HEK293 (cell line): ENCODE measurements at regions not wholly inside any gene's neighbourhood (a gene's known extent, or its start where the extent isn't known, plus 50 kb on each side); places are given as distances from the start of the nearest gene placed in this dataset.

Experiments
- IKZF3 ChIP-seq: fragments of 450-650 bp; IDR thresholded peaks from 2 replicates; pipeline ENCODE4 v1.5.0; 2018; ENCODE audit warnings: missing biosample characterization, mild to moderate bottlenecking, missing genetic modification characterization, moderate library complexity
- KLF1 ChIP-seq: fragments of 450-650 bp; formaldehyde crosslinking; IDR thresholded peaks from 2 replicates; pipeline ENCODE4 v1.5.1; 2016; ENCODE audit warnings: missing biosample characterization, missing genetic modification characterization
- TCF7L2 ChIP-seq: IDR thresholded peaks from 2 replicates; pipeline ENCODE4 v1.6.1; 2011; ENCODE audit warnings: low read depth, mild to moderate bottlenecking, inconsistent platforms, low read length, moderate library complexity, borderline replicate concordance
- YY1 ChIP-seq: fragments of 450-650 bp; formaldehyde crosslinking; IDR thresholded peaks from 2 replicates; pipeline ENCODE4 v1.5.1; 2018; ENCODE audit warnings: missing biosample characterization, missing genetic modification characterization
- ZBTB21 ChIP-seq: fragments of 450-650 bp; formaldehyde crosslinking; IDR thresholded peaks from 2 replicates; pipeline ENCODE4 v1.5.1; 2017; ENCODE audit warnings: missing biosample characterization, missing genetic modification characterization
- ZBTB7A ChIP-seq: fragments of 450-650 bp; formaldehyde crosslinking; IDR thresholded peaks from 2 replicates; pipeline ENCODE4 v1.5.1; 2016; ENCODE audit warnings: low read depth, missing biosample characterization, missing genetic modification characterization
- ZEB2 ChIP-seq: fragments of 450-650 bp; formaldehyde crosslinking; IDR thresholded peaks from 2 replicates; pipeline ENCODE4 v1.5.1; 2016; ENCODE audit warnings: missing biosample characterization, missing genetic modification characterization
- ZNF423 ChIP-seq: fragments of 450-650 bp; formaldehyde crosslinking; IDR thresholded peaks from 2 replicates; pipeline ENCODE4 v1.5.1; 2016; ENCODE audit warnings: missing biosample characterization, missing genetic modification characterization
- ZNF510 ChIP-seq: fragments of 450-650 bp; formaldehyde crosslinking; IDR thresholded peaks from 2 replicates; pipeline ENCODE4 v1.5.1; 2018; ENCODE audit warnings: mild to moderate bottlenecking, missing genetic modification characterization, missing biosample characterization; ENCODE audit not compliant: insufficient replicate concordance
- ZNF560 ChIP-seq: fragments of 450-650 bp; formaldehyde crosslinking; IDR thresholded peaks from 2 replicates; pipeline ENCODE4 v1.5.1; 2017; ENCODE audit warnings: missing biosample characterization, missing genetic modification characterization, borderline replicate concordance
- ZSCAN30 ChIP-seq: fragments of 450-650 bp; IDR thresholded peaks from 2 replicates; pipeline ENCODE4 v1.5.1; 2018; ENCODE audit warnings: missing biosample characterization, mild to moderate bottlenecking, missing genetic modification characterization, moderate library complexity
- TF ChIP-seq, protein P1 (sequence below): fragments of 450-650 bp; formaldehyde crosslinking; IDR thresholded peaks from 2 replicates; pipeline ENCODE4 v1.5.1; 2016; ENCODE audit warnings: missing biosample characterization, missing genetic modification characterization
- TF ChIP-seq, protein P2 (sequence below): fragments of 450-650 bp; formaldehyde crosslinking; IDR thresholded peaks from 2 replicates; pipeline ENCODE4 v1.5.1; 2016; ENCODE audit warnings: missing biosample characterization, missing genetic modification characterization, low read depth
- TF ChIP-seq, protein P3 (sequence below): fragments of 450-650 bp; formaldehyde crosslinking; IDR thresholded peaks from 2 replicates; pipeline ENCODE4 v1.5.1; 2016; ENCODE audit warnings: missing biosample characterization, missing genetic modification characterization

DNA sequence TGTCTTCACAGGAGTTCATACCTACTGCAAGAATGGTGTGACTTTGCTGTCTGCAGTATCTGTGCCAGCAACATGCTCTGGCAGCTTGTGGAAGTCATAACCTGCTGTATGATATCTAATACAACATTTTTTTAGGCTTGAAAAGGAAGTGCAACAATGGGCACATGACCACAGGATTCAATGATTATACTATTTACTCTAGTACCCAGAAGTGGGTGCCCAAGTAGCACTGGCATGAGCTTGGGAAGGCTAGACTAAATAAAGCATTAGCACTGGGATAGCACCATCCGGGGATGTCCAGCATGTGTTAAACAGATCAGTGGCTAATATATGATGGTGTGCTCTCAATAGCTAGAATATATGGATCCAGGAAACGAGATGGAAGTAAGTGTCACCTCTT, 98.6 kb upstream of the PDE4B start:
- TF ChIP-seq, protein P1, sequence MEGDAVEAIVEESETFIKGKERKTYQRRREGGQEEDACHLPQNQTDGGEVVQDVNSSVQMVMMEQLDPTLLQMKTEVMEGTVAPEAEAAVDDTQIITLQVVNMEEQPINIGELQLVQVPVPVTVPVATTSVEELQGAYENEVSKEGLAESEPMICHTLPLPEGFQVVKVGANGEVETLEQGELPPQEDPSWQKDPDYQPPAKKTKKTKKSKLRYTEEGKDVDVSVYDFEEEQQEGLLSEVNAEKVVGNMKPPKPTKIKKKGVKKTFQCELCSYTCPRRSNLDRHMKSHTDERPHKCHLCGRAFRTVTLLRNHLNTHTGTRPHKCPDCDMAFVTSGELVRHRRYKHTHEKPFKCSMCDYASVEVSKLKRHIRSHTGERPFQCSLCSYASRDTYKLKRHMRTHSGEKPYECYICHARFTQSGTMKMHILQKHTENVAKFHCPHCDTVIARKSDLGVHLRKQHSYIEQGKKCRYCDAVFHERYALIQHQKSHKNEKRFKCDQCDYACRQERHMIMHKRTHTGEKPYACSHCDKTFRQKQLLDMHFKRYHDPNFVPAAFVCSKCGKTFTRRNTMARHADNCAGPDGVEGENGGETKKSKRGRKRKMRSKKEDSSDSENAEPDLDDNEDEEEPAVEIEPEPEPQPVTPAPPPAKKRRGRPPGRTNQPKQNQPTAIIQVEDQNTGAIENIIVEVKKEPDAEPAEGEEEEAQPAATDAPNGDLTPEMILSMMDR (tag by site-specific recombination) = no peak
- no peak for TF ChIP-seq ZBTB21 (tag by site-specific recombination)
- TF ChIP-seq, protein P2, sequence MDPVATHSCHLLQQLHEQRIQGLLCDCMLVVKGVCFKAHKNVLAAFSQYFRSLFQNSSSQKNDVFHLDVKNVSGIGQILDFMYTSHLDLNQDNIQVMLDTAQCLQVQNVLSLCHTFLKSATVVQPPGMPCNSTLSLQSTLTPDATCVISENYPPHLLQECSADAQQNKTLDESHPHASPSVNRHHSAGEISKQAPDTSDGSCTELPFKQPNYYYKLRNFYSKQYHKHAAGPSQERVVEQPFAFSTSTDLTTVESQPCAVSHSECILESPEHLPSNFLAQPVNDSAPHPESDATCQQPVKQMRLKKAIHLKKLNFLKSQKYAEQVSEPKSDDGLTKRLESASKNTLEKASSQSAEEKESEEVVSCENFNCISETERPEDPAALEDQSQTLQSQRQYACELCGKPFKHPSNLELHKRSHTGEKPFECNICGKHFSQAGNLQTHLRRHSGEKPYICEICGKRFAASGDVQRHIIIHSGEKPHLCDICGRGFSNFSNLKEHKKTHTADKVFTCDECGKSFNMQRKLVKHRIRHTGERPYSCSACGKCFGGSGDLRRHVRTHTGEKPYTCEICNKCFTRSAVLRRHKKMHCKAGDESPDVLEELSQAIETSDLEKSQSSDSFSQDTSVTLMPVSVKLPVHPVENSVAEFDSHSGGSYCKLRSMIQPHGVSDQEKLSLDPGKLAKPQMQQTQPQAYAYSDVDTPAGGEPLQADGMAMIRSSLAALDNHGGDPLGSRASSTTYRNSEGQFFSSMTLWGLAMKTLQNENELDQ = no peak
- no peak for TF ChIP-seq ZNF560 (tag by site-specific recombination)
- TF ChIP-seq ZSCAN30 = no peak
- TF ChIP-seq ZNF423 (tag by site-specific recombination) = no peak
- no peak for TF ChIP-seq ZEB2 (tag by site-specific recombination)
- no peak for TF ChIP-seq TCF7L2
- TF ChIP-seq YY1 = no peak
- no peak for TF ChIP-seq ZBTB7A
- TF ChIP-seq, protein P3, sequence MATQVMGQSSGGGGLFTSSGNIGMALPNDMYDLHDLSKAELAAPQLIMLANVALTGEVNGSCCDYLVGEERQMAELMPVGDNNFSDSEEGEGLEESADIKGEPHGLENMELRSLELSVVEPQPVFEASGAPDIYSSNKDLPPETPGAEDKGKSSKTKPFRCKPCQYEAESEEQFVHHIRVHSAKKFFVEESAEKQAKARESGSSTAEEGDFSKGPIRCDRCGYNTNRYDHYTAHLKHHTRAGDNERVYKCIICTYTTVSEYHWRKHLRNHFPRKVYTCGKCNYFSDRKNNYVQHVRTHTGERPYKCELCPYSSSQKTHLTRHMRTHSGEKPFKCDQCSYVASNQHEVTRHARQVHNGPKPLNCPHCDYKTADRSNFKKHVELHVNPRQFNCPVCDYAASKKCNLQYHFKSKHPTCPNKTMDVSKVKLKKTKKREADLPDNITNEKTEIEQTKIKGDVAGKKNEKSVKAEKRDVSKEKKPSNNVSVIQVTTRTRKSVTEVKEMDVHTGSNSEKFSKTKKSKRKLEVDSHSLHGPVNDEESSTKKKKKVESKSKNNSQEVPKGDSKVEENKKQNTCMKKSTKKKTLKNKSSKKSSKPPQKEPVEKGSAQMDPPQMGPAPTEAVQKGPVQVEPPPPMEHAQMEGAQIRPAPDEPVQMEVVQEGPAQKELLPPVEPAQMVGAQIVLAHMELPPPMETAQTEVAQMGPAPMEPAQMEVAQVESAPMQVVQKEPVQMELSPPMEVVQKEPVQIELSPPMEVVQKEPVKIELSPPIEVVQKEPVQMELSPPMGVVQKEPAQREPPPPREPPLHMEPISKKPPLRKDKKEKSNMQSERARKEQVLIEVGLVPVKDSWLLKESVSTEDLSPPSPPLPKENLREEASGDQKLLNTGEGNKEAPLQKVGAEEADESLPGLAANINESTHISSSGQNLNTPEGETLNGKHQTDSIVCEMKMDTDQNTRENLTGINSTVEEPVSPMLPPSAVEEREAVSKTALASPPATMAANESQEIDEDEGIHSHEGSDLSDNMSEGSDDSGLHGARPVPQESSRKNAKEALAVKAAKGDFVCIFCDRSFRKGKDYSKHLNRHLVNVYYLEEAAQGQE (tag by site-specific recombination) = no peak
- no peak for TF ChIP-seq IKZF3 (tag by site-specific recombination)
- TF ChIP-seq ZNF510 (tag by site-specific recombination) = no peak
- TF ChIP-seq KLF1 (tag by site-specific recombination) = no peak
